Fibroblast of lung (primary cell): ENCODE measurements at regions not wholly inside any gene's neighbourhood (a gene's known extent, or its start where the extent isn't known, plus 50 kb on each side); places are given as distances from the start of the nearest gene placed in this dataset.
"Not testable (repeated sequence)": the region's sequence is repeated elsewhere in the genome, so short reads cannot be mapped to it uniquely, and the experiment has no call there.

Source experiments
- DNase-seq, 2 donors: peaks; one replicate each; pipeline versions ENCODE4 v3.0.0 to v3.0.0-alpha.2; 2010; ENCODE audit warnings: low read depth in 2 of 2
- H2AFZ ChIP-seq: 2 replicates; pipeline ENCODE4 v1.5.1; 2012; ENCODE audit warnings: low read length, control low read depth, inconsistent platforms
- H3K27ac ChIP-seq: 2 replicates; pipeline ENCODE4 v1.5.1; 2011; ENCODE audit warnings: low read length, control low read depth; ENCODE audit not compliant: insufficient read depth
- H3K27me3 ChIP-seq: 2 replicates; pipeline ENCODE4 v1.5.1; 2011; ENCODE audit warnings: mild to moderate bottlenecking, low read length; ENCODE audit not compliant: control insufficient read depth, insufficient read depth
- H3K36me3 ChIP-seq: 2 replicates; pipeline ENCODE4 v1.5.1; 2011; ENCODE audit warnings: low read length; ENCODE audit not compliant: control insufficient read depth, insufficient read depth
- H3K4me1 ChIP-seq: 2 replicates; pipeline ENCODE4 v1.5.1; 2011; ENCODE audit warnings: low read length; ENCODE audit not compliant: control insufficient read depth, insufficient read depth; ENCODE audit errors: extremely low read depth
- H3K4me2 ChIP-seq: 2 replicates; pipeline ENCODE4 v1.5.1; 2011; ENCODE audit warnings: low read length, control low read depth; ENCODE audit not compliant: insufficient read depth; ENCODE audit errors: extremely low read depth
- H3K4me3 ChIP-seq, 4 experiments: fragments of 200-600 bp in 1 of 4; sonication (generic) in 1 of 4; replicated peaks in 1 of 4; 2 replicates each; pipeline ENCODE4 v1.5.1; 2011 to 2016; ENCODE audit warnings: low read length in 4 of 4, low read depth in 3 of 4, mild to moderate bottlenecking in 3 of 4, control low read depth in 2 of 4, inconsistent platforms in 1 of 4, mixed read lengths in 1 of 4; ENCODE audit not compliant: insufficient read depth in 1 of 4; ENCODE audit errors: control extremely low read depth in 1 of 4
- H3K79me2 ChIP-seq: 2 replicates; pipeline ENCODE4 v1.5.1; 2012; ENCODE audit warnings: mild to moderate bottlenecking, low read length, inconsistent platforms; ENCODE audit not compliant: control insufficient read depth, insufficient read depth
- H3K9ac ChIP-seq: 2 replicates; pipeline ENCODE4 v1.5.1; 2011; ENCODE audit warnings: mild to moderate bottlenecking, low read length, control low read depth; ENCODE audit not compliant: insufficient read depth
- H3K9me3 ChIP-seq: 2 replicates; pipeline ENCODE4 v1.5.1; 2012; ENCODE audit warnings: low read depth, low read length; ENCODE audit not compliant: control insufficient read depth, insufficient read depth
- H4K20me1 ChIP-seq: 2 replicates; pipeline ENCODE4 v1.5.1; 2011; ENCODE audit warnings: low read length; ENCODE audit not compliant: control insufficient read depth, insufficient read depth; ENCODE audit errors: extremely low read depth
- CTCF ChIP-seq, 2 donors: IDR thresholded peaks in 1 of 2; conservative IDR thresholded peaks in 1 of 2; 1 replicate in 1 of 2; 2 replicates in 1 of 2; pipeline ENCODE4 v1.5.1; 2011 to 2012; ENCODE audit warnings: low read length in 2 of 2, control low read depth in 1 of 2, inconsistent platforms in 1 of 2, low read depth in 1 of 2, mild to moderate bottlenecking in 1 of 2
- EZH2 ChIP-seq: IDR thresholded peaks from 2 replicates; pipeline ENCODE4 v1.5.1; 2012; ENCODE audit warnings: low read length, control low read depth, mild to moderate bottlenecking; ENCODE audit errors: missing control alignments

GRCh38 chr3:165503825-165504224, 307.6 kb upstream of the SLITRK3 start:
- Histone ChIP-seq H2AFZ (no peak overlapping the region), H3K4me3 (no peak overlapping the region), H3K79me2 (no peaks in the 10 kb centered on the region), H3K9ac (no peak overlapping the region), H4K20me1 (no peaks in the 10 kb centered on the region), H3K27ac (no peak overlapping the region), H3K4me2 (no peak overlapping the region), H3K36me3 (no peaks in the 10 kb centered on the region), H3K4me1 (no peaks in the 10 kb centered on the region), H3K27me3 (no peaks in the 10 kb centered on the region), H3K9me3 (no peaks in the 10 kb centered on the region)
- TF ChIP-seq EZH2 (no peak), CTCF (conservative IDR thresholded peaks at IDR 0.05 in 1 of 2, IDR thresholded peaks at IDR 0.05 in 1 of 2; ENCODE audit: low read depth in 1 of 2, low read length in 2 of 2) (no peak)
- DNase-seq: no peak

- Histone ChIP-seq H3K4me2 (no peak overlapping the region), H4K20me1 (no peaks in the 10 kb centered on the region), H3K27ac (no peak overlapping the region), H3K36me3 (no peaks in the 10 kb centered on the region), H3K79me2 (no peaks in the 10 kb centered on the region), H3K27me3 (no peaks in the 10 kb centered on the region), H3K9me3 (no peaks in the 10 kb centered on the region), H3K4me1 (no peaks in the 10 kb centered on the region), H3K4me3 (no peak overlapping the region), H3K9ac (no peak overlapping the region), H2AFZ (no peak overlapping the region)
- no peak for DNase-seq
- no peak for TF ChIP-seq EZH2
- TF ChIP-seq CTCF (conservative IDR thresholded peaks at IDR 0.05 in 1 of 2, IDR thresholded peaks at IDR 0.05 in 1 of 2; ENCODE audit: low read depth in 1 of 2, low read length in 2 of 2): no peak
Observed at GRCh38 chr3:165503346-165503745, 307.2 kb upstream of the SLITRK3 start.

DNA sequence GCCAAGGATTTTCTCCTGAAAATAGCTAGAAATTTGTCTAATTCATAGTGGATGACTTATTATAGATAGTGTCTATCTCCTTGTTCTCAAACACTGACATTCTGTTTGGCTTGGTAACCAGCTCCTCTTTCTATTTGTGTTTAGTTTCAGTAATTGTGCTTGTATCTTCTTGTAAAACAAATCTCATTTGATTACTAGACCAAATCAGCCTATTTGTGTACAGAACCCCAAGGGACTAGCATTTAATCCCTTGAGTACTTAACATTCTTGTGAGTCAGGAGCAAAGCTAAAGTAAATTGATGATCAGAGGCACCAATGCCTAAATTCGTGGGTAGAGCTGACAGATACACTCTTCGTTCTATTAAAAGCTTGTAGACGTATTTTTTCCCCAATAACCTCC, 306.5 kb upstream of the SLITRK3 start:
- H3K27me3 ChIP-seq: no peaks in the 10 kb centered on the region
- H3K36me3 ChIP-seq: no peaks in the 10 kb centered on the region
- H2AFZ ChIP-seq: no peak overlapping the region
- no peak for DNase-seq
- H3K4me3 ChIP-seq: no peak overlapping the region
- H3K9me3 ChIP-seq: no peaks in the 10 kb centered on the region
- no peak overlapping the region for H3K9ac ChIP-seq
- no peak overlapping the region for H3K27ac ChIP-seq
- H4K20me1 ChIP-seq: no peaks in the 10 kb centered on the region
- H3K79me2 ChIP-seq: no peaks in the 10 kb centered on the region
- H3K4me2 ChIP-seq: no peak overlapping the region
- TF ChIP-seq EZH2 (no peak), CTCF (conservative IDR thresholded peaks at IDR 0.05 in 1 of 2, IDR thresholded peaks at IDR 0.05 in 1 of 2; ENCODE audit: low read depth in 1 of 2, low read length in 2 of 2) (no peak)
- no peaks in the 10 kb centered on the region for H3K4me1 ChIP-seq

DNA sequence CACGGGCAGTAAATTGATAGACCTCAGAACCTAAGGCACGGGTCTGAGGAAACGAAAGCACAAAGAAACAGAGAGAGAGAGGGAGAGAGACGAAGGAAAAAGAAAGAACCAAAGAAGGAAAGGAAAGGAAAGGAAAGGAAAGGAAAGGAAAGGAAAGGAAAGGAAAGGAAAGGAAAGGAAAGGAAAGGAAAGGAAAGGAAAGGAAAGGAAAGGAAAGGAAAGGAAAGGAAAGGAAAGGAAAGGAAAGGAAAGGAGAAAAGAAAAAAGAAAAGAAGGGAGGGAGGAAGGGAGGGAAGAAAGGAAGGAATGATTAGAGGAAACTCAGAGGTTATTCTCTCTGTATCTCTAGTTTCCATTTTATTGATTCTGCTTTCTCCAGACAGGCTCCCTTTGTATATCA, 302.6 kb upstream of the SLITRK3 start:
- not testable (repeated sequence) for H3K9me3 ChIP-seq, H3K27me3 ChIP-seq, H3K79me2 ChIP-seq, DNase-seq, H2AFZ ChIP-seq, H3K27ac ChIP-seq, H3K4me3 ChIP-seq, H3K9ac ChIP-seq, H3K36me3 ChIP-seq, H3K4me2 ChIP-seq, H3K4me1 ChIP-seq, H4K20me1 ChIP-seq
